ENCODE measurements at regions not wholly inside any gene's neighbourhood (a gene's known extent, or its start where the extent isn't known, plus 50 kb on each side); places are given as distances from the start of the nearest gene placed in this dataset.

- intact Hi-C loops (cut with DNase I; ENCODE audit: low total_unique reads) (no loop called here), in situ Hi-C loops (cut with MboI; ENCODE audit: low sequenced_read_pairs in 4 of 4) (no loop called here)
- no peaks in the 10 kb centered on the region for H3K27me3 ChIP-seq
- no peaks in the 10 kb centered on the region for H3K36me3 ChIP-seq
- no peak for DNase-seq
- no peak for ATAC-seq
- H3K4me3 ChIP-seq = no peak overlapping the region
- TF ChIP-seq CTCF (IDR thresholded peaks at IDR 0.05 in 4 of 5, conservative IDR thresholded peaks at IDR 0.05 in 1 of 5) (no peak), POLR2A (IDR thresholded peaks at IDR 0.05) (no peak)
- H3K4me1 ChIP-seq = no peaks in the 10 kb centered on the region
- H3K9me3 ChIP-seq = no peaks in the 10 kb centered on the region
- no peak overlapping the region for H3K27ac ChIP-seq
Measured at GRCh38 chr2:198630384-198630783, 826.0 kb downstream of the PLCL1 start.

GRCh38 chr2:198628596-198628995 is 824.2 kb downstream of the PLCL1 start:
- DNase-seq (no peak), ATAC-seq (no peak)
- in situ Hi-C loops (cut with MboI; ENCODE audit: low sequenced_read_pairs in 4 of 4) = no loop called here
- intact Hi-C loops (cut with DNase I; ENCODE audit: low total_unique reads) = no loop called here
- Histone ChIP-seq H3K27ac (no peak overlapping the region), H3K36me3 (no peaks in the 10 kb centered on the region), H3K9me3 (no peaks in the 10 kb centered on the region), H3K4me3 (no peak overlapping the region), H3K4me1 (no peaks in the 10 kb centered on the region), H3K27me3 (no peaks in the 10 kb centered on the region)
- TF ChIP-seq CTCF (IDR thresholded peaks at IDR 0.05 in 4 of 5, conservative IDR thresholded peaks at IDR 0.05 in 1 of 5) (no peak), POLR2A (IDR thresholded peaks at IDR 0.05) (no peak)

GRCh38 chr2:198622986-198623730 is 818.8 kb downstream of the PLCL1 start:
- TF ChIP-seq CTCF (IDR thresholded peaks at IDR 0.05 in 4 of 5, conservative IDR thresholded peaks at IDR 0.05 in 1 of 5) (no peak), POLR2A (IDR thresholded peaks at IDR 0.05) (no peak)
- H3K27me3 ChIP-seq = no peaks in the 10 kb centered on the region
- ATAC-seq = no peak
- intact Hi-C loops (cut with DNase I; ENCODE audit: low total_unique reads) = no loop called here
- no peak overlapping the region for H3K4me3 ChIP-seq
- no peaks in the 10 kb centered on the region for H3K9me3 ChIP-seq
- no peaks in the 10 kb centered on the region for H3K4me1 ChIP-seq
- in situ Hi-C loops (cut with MboI; ENCODE audit: low sequenced_read_pairs in 4 of 4) = no loop called here
- H3K36me3 ChIP-seq = no peaks in the 10 kb centered on the region
- H3K27ac ChIP-seq = no peak overlapping the region
- DNase-seq = no peak

- no peak for TF ChIP-seq POLR2A (IDR thresholded peaks at IDR 0.05)
- TF ChIP-seq CTCF (IDR thresholded peaks at IDR 0.05 in 4 of 5, conservative IDR thresholded peaks at IDR 0.05 in 1 of 5) = no peak
- ATAC-seq = no peak
- DNase-seq = no peak
- H3K9me3 ChIP-seq = no peaks in the 10 kb centered on the region
- no peak overlapping the region for H3K4me3 ChIP-seq
- H3K27me3 ChIP-seq = no peaks in the 10 kb centered on the region
- H3K36me3 ChIP-seq = no peaks in the 10 kb centered on the region
- in situ Hi-C loops (cut with MboI; ENCODE audit: low sequenced_read_pairs in 4 of 4) (no loop called here), intact Hi-C loops (cut with DNase I; ENCODE audit: low total_unique reads) (no loop called here)
- no peaks in the 10 kb centered on the region for H3K4me1 ChIP-seq
- H3K27ac ChIP-seq = no peak overlapping the region
Measured at GRCh38 chr2:198615972-198616371, 811.6 kb downstream of the PLCL1 start.

GRCh38 chr2:198611201-198611600 is 806.8 kb downstream of the PLCL1 start:
- in situ Hi-C loops (cut with MboI; ENCODE audit: low sequenced_read_pairs in 4 of 4) (no loop called here), intact Hi-C loops (cut with DNase I; ENCODE audit: low total_unique reads) (no loop called here)
- Histone ChIP-seq H3K27me3 (no peaks in the 10 kb centered on the region), H3K4me1 (no peaks in the 10 kb centered on the region), H3K4me3 (no peak overlapping the region), H3K27ac (no peak overlapping the region), H3K36me3 (no peaks in the 10 kb centered on the region), H3K9me3 (no peaks in the 10 kb centered on the region)
- no peak for ATAC-seq
- no peak for TF ChIP-seq POLR2A (IDR thresholded peaks at IDR 0.05)
- TF ChIP-seq CTCF (IDR thresholded peaks at IDR 0.05 in 4 of 5, conservative IDR thresholded peaks at IDR 0.05 in 1 of 5) = no peak
- no peak for DNase-seq

Measured in gastrocnemius medialis (tissue), 4 donors.